Cardiac septum (tissue), 1 donor: ENCODE measurements at regions not wholly inside any gene's neighbourhood (a gene's known extent, or its start where the extent isn't known, plus 50 kb on each side); places are given as distances from the start of the nearest gene placed in this dataset.
"Not testable (repeated sequence)": the region's sequence is repeated elsewhere in the genome, so short reads cannot be mapped to it uniquely, and the experiment has no call there.

Experiments
- DNase-seq: peaks from one replicate; pipeline ENCODE4 v3.0.0-alpha.2; 2020; ENCODE audit warnings: low spot score
- intact Hi-C: fragments of 100-400 bp; cut with DNase I; formaldehyde crosslinking; loops from one replicate; pipeline ENCODE4 v1.14.0; 2022
- donor health status: DM: no; HTN: no; CAD: no.

DNA sequence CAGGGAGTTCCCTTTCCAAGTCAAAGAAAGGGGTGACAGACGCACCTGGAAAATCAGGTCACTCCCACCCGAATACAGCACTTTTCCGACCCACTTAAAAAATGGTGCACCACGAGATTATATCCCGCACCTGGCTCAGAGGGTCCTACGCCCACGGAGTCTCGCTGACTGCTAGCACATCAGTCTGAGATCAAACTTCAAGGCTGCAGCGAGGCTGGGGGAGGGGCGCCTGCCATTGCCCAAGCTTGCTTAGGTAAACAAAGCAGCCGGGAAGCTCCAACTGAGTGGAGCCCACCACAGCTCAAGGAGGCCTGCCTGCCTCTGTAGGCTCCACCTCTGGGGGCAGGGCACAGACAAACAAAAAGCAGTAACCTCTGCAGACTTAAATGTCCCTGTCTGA is 277.8 kb upstream of the ARHGAP42 start:
- DNase-seq, intact Hi-C loops: not testable (repeated sequence)

- intact Hi-C loops, result no loop called here
- no peak for DNase-seq
Measured at GRCh38 chr11:100419518-100419917, 267.6 kb upstream of the ARHGAP42 start.

GRCh38 chr11:100434821-100435641 is 252.1 kb upstream of the ARHGAP42 start:
- DNase-seq, result no peak
- intact Hi-C loops, result no loop called here

GRCh38 chr11:100438376-100438775 is 248.7 kb upstream of the ARHGAP42 start:
- intact Hi-C loops, result no loop called here
- DNase-seq, result no peak

DNA sequence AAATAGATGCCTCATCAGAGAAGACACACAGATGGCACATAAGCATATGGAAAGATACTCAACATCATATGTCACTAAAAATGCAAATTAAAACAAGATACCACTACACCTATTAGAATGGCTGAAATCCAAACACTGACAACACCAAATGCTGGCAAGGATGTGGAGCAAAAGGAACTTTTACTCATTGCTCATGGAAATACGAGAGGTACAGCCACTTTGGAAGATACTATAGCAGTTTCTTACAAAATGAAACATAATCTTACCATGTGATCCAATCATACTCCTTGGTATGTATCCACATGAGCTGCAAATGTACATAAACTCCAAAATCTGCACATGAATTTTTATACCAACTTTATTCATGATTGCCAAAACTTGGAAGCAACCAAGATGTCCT is 246.0 kb upstream of the ARHGAP42 start:
- intact Hi-C loops, result no loop called here
- no peak for DNase-seq

- no peak for DNase-seq
- intact Hi-C loops, result no loop called here
Measured at GRCh38 chr11:100442017-100442416, 245.1 kb upstream of the ARHGAP42 start.

DNA sequence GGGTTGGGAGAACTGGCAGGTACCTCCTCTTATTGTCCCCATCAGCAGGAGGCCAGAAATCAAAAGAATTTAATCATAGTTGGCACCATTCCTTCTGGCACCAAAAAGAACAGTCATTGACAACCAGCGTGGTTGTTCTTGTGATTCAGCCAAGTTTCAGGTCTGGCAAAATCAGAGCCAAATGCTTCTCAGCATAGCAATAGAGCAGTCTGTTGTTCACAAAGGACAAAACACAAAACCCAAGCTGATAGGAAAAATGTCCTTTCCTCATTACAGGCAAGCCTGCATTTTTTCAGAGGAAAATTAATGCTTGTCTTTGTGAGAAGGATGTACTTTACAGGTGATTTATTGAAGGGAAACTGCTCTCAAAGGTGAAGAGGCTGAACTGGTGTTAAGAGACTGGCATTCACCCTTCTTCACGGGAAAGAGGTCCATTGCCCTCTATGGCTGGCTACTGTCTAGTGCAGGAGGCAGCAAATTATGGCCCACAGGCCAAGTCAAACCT is 241.8 kb upstream of the ARHGAP42 start:
- intact Hi-C loops, result no loop called here
- DNase-seq, result no peak

GRCh38 chr11:100451801-100452460 is 235.2 kb upstream of the ARHGAP42 start:
- intact Hi-C loops, DNase-seq: not testable (repeated sequence)

GRCh38 chr11:100459811-100460210 is 227.3 kb upstream of the ARHGAP42 start:
- intact Hi-C loops, result no loop called here
- no peak for DNase-seq

GRCh38 chr11:100460426-100460825 is 226.7 kb upstream of the ARHGAP42 start:
- DNase-seq, result no peak
- intact Hi-C loops, result no loop called here

DNA sequence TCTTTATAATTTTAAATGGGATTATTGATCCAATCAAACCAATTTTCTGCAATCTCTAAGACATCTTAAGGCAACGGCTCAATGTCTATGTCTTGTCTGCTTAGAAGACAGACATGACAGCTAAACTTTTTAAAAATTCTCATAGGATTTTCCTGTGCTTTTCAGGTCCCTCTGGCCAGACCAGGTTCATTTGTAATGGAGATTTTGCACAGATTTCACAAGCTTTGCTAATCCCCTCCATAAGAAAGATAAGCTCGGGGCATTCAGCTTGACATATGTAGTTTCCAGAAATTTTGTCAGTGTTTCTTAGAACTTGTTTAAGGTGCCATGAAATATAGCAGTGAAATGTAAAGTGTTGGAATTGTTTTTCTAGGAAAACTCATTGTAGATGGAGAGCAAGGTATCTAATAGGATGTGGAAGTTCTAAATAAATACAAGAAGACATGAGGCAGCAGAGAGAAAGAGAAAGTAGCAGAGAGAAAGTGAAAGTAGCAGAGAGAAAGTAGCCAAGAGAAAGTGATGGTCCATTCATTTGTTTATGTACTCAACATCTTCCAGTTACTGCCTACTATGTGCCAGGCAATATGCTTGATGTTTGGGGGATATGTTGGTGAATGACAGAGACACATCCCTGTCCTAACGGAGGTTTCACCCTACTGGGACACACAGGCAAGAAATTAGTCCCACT is 219.1 kb upstream of the ARHGAP42 start:
- no peak for DNase-seq
- intact Hi-C loops, result no loop called here

DNA sequence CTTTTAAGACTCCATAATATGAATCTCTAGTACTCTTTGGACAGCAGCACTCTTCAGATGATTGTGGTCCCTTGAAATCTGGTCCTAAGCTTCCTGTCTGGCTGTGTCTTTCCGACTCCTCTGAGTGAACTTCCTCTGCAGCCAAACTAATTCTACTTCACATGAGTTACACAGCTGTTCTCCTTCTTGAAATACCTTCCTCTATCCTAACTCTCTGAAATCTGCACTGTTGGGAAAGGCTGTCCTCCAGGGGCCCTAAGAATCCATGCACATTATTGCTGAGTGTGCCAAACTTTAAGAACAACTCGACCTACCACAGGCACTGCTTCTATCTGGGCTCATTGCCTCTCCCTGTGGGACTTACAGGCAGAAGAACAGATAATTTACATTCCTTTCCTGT is 217.3 kb upstream of the ARHGAP42 start:
- DNase-seq, result no peak
- intact Hi-C loops, result no loop called here

DNA sequence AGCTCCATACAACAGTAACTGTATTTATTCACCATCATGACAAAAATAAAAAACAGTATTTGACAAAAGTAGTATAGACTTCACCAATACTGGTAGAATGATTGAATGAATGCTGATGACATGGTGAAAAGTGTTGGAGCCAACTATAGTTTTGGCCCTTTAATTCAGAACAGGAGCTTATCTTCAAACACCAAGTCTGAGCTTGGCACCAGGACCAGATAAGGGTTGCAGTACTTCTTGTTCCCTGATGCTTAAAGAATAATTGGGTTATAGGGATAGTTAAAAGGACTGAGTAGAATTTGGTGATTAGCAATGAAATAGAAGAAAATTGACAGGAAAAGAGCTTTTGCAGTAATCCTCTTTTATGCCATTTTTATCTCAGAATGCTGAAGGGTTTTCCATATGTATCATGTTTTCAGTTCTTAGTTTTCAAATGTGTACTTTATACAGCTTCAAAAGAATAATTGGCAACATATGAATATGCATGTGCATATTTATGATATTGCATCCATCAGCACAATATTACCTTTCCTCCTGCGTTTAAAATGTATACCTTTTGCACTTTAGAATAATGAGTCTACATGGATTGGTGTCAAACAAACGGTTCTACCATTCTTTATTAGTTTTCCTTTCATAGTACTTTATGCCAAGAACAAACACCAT is 214.2 kb upstream of the ARHGAP42 start:
- intact Hi-C loops, result no loop called here
- no peak for DNase-seq

- intact Hi-C loops, result no loop called here
Measured at GRCh38 chr11:100473390-100473740, 213.7 kb upstream of the ARHGAP42 start.

DNA sequence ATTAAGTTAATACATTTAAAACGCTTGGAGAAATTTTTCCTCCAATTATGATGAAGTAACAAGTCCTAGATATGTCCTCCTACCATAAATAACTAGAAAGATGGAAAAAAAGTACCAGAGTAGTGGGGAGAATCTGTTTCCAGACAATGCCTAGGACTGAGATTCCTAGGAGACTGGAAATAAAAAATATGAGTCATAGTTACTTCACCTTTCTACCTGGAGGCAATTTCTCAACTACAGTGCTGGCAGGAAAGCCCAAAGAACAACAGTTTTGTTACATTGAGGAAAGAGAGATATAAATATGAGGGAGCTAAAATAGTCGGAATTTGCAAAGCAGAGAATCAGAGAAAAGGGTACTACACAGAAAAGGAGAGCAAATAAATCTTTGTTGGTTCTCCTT is 202.1 kb upstream of the ARHGAP42 start:
- DNase-seq, result no peak
- intact Hi-C loops, result no loop called here

More at GRCh38 chr11:100473390-100473740, 213.7 kb upstream of the ARHGAP42 start:
- no peak for DNase-seq

- intact Hi-C loops, result no loop called here
- DNase-seq, result no peak
Measured at GRCh38 chr11:100498780-100499179, 188.3 kb upstream of the ARHGAP42 start.

DNA sequence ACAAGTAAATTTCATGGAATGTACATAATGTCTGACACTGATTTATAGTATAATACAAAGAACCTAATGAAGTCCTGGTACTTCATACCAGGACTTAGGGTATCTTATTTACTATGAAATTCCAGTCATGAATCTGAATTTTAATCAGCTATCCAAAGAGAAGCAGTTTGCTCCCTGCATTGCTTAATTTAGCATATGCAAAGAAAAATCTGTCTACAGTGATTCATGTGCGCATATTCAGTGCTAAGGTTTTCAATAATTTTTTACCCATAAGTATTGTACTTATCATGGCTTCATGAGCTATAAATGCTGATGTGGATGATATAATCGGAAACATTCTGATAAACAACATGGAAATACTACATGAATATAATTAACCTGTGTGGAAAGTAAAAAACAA is 185.6 kb upstream of the ARHGAP42 start:
- intact Hi-C loops, result no loop called here
- DNase-seq, result no peak

GRCh38 chr11:100512475-100512874 is 174.6 kb upstream of the ARHGAP42 start:
- DNase-seq, result no peak
- intact Hi-C loops, result no loop called here

DNA sequence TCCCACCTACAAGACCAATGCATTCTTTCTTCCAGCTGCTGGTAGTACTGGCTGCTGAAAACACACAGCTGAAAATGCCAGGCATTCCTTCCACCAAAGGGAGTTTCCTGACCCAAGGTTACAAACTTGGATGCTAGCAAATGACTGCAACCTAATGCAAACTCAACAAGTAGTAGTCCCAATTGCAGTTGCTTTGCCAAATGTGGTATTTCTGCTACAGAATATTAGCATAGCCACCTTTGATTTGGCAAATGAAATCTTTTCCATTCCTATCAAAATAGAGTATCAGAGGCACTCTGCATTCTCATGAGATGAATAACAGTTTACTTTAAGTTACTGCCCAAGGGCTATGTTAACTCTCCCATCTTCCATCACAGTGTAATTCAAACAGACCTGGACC is 172.0 kb upstream of the ARHGAP42 start:
- intact Hi-C loops, result no loop called here
- no peak for DNase-seq

DNA sequence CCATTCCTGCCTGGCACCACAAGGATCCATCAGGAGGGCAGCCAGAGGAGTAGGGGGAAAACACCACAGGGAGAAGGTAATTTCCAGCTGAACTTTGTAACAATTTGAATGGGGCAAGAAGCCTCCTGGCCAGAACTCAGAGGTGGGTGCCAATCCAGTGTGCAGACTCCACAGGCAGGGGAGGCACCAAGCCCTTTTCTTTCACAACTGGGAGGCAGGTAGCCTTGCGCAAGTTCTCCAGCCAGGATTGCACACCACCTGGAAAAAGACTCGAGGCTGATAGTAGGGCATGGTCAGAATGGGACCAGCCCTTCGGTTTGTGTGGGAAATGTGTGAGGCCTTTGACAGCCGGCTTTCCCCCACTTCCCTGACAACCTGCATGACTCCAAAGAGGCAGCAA is 161.9 kb upstream of the ARHGAP42 start:
- no peak for DNase-seq
- intact Hi-C loops, result no loop called here
